ENCODE measurements at regions not wholly inside any gene's neighbourhood (a gene's known extent, or its start where the extent isn't known, plus 50 kb on each side); places are given as distances from the start of the nearest gene placed in this dataset.

DNA sequence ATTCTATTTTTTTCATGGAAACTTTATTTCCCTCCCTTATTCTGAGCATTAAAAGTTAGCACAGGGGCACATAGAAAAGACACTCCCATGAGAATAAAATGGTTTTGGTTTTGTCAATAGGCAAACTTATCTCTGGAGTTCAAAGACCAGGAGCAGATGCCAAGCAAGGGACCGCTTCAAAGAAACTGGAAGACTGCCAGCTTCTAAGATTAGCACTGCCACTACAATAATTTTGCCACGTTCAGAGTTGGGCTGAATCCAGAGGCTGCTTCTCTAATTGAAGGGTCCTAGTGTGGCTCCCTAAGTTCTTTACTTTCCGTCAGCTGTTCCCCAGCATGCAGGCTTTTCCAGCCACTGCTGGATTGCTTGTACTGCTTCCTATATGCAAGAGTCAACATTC is 681.0 kb upstream of the GCFC2 start:
- Histone ChIP-seq H3K4me1 (peaks cover 4% of the 10 kb centered on the region), H3K27me3 (no peaks in the 10 kb centered on the region), H3K4me3 (no peak overlapping the region), H3K27ac (no peak overlapping the region), H3K9me3 (no peaks in the 10 kb centered on the region), H3K36me3 (replicated peaks in 1 of 2; ENCODE audit: insufficient read depth in 1 of 2, low read depth in 2 of 2) (no peaks in the 10 kb centered on the region)
- intact Hi-C loops (cut with DNase I) = no loop called here
- DNase-seq = peak in 2 of 4 donors; percentile 12 to 36
- TF ChIP-seq POLR2A (IDR thresholded peaks at IDR 0.05) = no peak
- TF ChIP-seq, protein P1, sequence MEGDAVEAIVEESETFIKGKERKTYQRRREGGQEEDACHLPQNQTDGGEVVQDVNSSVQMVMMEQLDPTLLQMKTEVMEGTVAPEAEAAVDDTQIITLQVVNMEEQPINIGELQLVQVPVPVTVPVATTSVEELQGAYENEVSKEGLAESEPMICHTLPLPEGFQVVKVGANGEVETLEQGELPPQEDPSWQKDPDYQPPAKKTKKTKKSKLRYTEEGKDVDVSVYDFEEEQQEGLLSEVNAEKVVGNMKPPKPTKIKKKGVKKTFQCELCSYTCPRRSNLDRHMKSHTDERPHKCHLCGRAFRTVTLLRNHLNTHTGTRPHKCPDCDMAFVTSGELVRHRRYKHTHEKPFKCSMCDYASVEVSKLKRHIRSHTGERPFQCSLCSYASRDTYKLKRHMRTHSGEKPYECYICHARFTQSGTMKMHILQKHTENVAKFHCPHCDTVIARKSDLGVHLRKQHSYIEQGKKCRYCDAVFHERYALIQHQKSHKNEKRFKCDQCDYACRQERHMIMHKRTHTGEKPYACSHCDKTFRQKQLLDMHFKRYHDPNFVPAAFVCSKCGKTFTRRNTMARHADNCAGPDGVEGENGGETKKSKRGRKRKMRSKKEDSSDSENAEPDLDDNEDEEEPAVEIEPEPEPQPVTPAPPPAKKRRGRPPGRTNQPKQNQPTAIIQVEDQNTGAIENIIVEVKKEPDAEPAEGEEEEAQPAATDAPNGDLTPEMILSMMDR (IDR thresholded peaks at IDR 0.05) = no peak
- WGBS, 2 donors = 8 to 13% methylated on average over 3 of the region's 3 CpGs
- ATAC-seq = no peak

DNA sequence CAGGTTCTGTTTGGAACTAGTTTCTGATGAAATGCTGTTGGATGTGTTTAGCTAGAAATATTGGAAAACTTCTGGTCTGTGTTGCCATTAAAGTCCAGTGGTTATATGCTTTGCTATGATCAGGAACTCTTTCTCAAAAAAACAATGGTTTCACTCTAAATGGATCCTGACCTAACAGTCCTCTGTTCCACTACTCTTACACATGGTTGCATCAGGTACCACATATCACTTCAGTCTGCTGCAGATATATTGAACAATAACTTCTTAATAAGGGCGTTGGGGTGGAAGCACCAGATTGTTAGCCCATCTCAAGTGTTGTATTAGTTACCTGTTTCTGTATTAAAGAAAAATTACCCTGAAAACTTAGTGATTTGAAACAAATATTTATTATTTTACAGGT is 676.6 kb upstream of the GCFC2 start:
- no peaks in the 10 kb centered on the region for H3K9me3 ChIP-seq
- WGBS, 2 donors = 54 to 64% methylated on average over 1 of the region's 1 CpG

DNA sequence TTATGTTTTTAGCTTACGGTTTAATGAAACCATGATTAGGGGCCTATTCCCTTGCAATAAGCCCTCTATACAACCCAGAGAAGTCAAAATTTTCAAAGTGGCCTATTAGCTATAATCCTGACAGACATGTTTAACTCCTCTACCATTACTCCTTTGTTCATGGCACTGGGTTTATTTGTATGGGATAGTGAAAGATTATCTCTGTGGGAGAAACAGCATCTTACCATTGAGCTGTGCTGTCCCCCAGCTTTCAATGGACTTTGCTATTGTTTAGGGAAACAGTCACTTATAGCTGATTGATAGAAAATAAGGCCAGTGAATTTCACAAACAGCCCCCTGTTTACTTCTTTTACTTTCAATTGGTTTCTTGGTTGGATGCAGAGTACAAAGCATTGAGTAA is 675.2 kb upstream of the GCFC2 start:
- Histone ChIP-seq H3K4me3 (no peak overlapping the region), H3K4me1 (no peaks in the 10 kb centered on the region), H3K27ac (no peak overlapping the region), H3K36me3 (replicated peaks in 1 of 2; ENCODE audit: insufficient read depth in 1 of 2, low read depth in 2 of 2) (no peaks in the 10 kb centered on the region), H3K27me3 (no peaks in the 10 kb centered on the region), H3K9me3 (no peaks in the 10 kb centered on the region)
- ATAC-seq (no peak), DNase-seq (no peak)
- intact Hi-C loops (cut with DNase I) = no loop called here
- TF ChIP-seq POLR2A (IDR thresholded peaks at IDR 0.05) = no peak
- TF ChIP-seq, protein P1 (IDR thresholded peaks at IDR 0.05) = no peak
- 92 to 98% methylated on average over 1 of the region's 1 CpG for WGBS, 2 donors

More for the DNA sequence above, 676.6 kb upstream of the GCFC2 start:
- no peaks in the 10 kb centered on the region for H3K27me3 ChIP-seq
- no peak overlapping the region for H3K4me3 ChIP-seq
- peaks cover 4% of the 10 kb centered on the region for H3K4me1 ChIP-seq
- ATAC-seq (no peak), DNase-seq (no peak)
- no peak for TF ChIP-seq POLR2A (IDR thresholded peaks at IDR 0.05)
- TF ChIP-seq, protein P1 (IDR thresholded peaks at IDR 0.05) = no peak
- intact Hi-C loops (cut with DNase I) = no loop called here
- no peak overlapping the region for H3K27ac ChIP-seq
- H3K36me3 ChIP-seq (replicated peaks in 1 of 2; ENCODE audit: insufficient read depth in 1 of 2, low read depth in 2 of 2) = no peaks in the 10 kb centered on the region

DNA sequence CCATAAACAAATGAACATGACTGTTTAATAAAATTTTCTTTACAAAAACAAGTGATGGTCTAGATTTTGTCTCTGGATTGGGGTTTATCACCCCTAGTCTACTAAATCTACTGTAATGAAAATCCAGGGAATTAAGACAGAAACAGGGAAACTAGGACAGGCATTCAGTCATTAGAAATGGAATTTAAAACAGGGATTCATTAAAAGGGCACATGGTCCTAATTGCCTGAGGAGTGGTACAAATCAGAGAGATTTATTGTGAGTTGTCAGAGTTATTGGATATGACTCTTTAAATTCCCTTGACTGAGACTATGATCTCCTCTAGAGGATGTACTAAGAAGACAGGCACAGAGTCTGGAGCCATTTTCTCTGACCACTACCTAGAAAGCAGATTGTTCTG is 670.9 kb upstream of the GCFC2 start:
- TF ChIP-seq, protein P1 (IDR thresholded peaks at IDR 0.05) = no peak
- TF ChIP-seq POLR2A (IDR thresholded peaks at IDR 0.05) = no peak
- H3K27ac ChIP-seq = no peak overlapping the region
- no peaks in the 10 kb centered on the region for H3K4me1 ChIP-seq
- H3K36me3 ChIP-seq (replicated peaks in 1 of 2; ENCODE audit: insufficient read depth in 1 of 2, low read depth in 2 of 2) = no peaks in the 10 kb centered on the region
- no peaks in the 10 kb centered on the region for H3K9me3 ChIP-seq
- intact Hi-C loops (cut with DNase I) = no loop called here
- H3K27me3 ChIP-seq = no peaks in the 10 kb centered on the region
- no peak overlapping the region for H3K4me3 ChIP-seq
- DNase-seq (no peak), ATAC-seq (no peak)

DNA sequence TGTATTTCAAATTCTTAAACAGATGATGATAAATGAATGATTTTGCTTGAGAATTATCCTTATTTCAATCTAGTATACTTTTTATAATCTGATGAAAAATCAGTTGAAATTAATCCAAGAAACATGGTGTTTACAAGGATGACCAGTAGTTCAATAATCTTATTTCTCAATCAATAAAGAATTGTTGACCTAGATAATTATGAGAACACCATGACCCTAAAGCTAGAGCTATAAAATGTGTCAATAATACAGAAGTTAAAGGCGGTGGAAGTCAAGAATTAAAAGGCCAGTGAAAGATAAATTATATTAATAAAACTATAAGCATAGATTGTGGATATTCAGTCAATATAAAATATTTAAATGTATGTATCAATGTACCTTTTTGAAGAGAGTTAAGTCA is 667.4 kb upstream of the GCFC2 start:
- TF ChIP-seq POLR2A (IDR thresholded peaks at IDR 0.05) = no peak
- TF ChIP-seq, protein P1 (IDR thresholded peaks at IDR 0.05) = no peak
- no peaks in the 10 kb centered on the region for H3K4me1 ChIP-seq
- no peaks in the 10 kb centered on the region for H3K27me3 ChIP-seq
- intact Hi-C loops (cut with DNase I) = no loop called here
- no peak for ATAC-seq
- WGBS, 2 donors = 55 to 71% methylated on average over 1 of the region's 1 CpG
- no peak overlapping the region for H3K27ac ChIP-seq
- no peaks in the 10 kb centered on the region for H3K36me3 ChIP-seq (replicated peaks in 1 of 2; ENCODE audit: insufficient read depth in 1 of 2, low read depth in 2 of 2)
- no peak for DNase-seq
- H3K4me3 ChIP-seq = no peak overlapping the region
- no peaks in the 10 kb centered on the region for H3K9me3 ChIP-seq
